ENCODE measurements at regions not wholly inside any gene's neighbourhood (a gene's known extent, or its start where the extent isn't known, plus 50 kb on each side); places are given as distances from the start of the nearest gene placed in this dataset.
A peak's percentile ranks its signal among the peaks of the same experiment; 100 is the strongest.

DNA sequence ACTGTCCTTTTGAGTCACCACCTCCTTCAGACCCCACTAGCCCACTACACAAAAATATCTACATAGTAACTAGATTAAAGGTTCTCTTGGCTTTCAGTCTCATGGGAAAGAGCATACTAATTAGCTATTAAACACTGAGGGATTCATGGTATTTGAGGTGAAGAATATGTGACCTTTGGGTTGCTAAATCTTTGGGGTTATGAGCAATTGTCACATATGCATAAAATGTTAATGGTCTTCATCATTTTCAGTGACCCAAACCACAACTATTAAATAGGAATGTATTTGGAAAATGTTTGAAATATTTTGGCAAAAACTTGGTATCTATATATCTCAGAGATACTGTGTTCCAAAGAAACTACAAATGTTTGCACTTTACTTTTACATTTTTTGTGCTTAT lies 365.1 kb downstream of the MAGEB5 start:
- H3K27ac ChIP-seq: no peak overlapping the region
- intact Hi-C loops (cut with DNase I): no loop called here
- H3K4me1 ChIP-seq: no peaks in the 10 kb centered on the region
- H3K27me3 ChIP-seq: no peaks in the 10 kb centered on the region
- ATAC-seq (no peak), DNase-seq (no peak)
- no peak overlapping the region for H3K4me3 ChIP-seq
- TF ChIP-seq, protein P1, sequence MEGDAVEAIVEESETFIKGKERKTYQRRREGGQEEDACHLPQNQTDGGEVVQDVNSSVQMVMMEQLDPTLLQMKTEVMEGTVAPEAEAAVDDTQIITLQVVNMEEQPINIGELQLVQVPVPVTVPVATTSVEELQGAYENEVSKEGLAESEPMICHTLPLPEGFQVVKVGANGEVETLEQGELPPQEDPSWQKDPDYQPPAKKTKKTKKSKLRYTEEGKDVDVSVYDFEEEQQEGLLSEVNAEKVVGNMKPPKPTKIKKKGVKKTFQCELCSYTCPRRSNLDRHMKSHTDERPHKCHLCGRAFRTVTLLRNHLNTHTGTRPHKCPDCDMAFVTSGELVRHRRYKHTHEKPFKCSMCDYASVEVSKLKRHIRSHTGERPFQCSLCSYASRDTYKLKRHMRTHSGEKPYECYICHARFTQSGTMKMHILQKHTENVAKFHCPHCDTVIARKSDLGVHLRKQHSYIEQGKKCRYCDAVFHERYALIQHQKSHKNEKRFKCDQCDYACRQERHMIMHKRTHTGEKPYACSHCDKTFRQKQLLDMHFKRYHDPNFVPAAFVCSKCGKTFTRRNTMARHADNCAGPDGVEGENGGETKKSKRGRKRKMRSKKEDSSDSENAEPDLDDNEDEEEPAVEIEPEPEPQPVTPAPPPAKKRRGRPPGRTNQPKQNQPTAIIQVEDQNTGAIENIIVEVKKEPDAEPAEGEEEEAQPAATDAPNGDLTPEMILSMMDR (IDR thresholded peaks at IDR 0.05): no peak
- no peaks in the 10 kb centered on the region for H3K36me3 ChIP-seq
- no peaks in the 10 kb centered on the region for H3K9me3 ChIP-seq

DNA sequence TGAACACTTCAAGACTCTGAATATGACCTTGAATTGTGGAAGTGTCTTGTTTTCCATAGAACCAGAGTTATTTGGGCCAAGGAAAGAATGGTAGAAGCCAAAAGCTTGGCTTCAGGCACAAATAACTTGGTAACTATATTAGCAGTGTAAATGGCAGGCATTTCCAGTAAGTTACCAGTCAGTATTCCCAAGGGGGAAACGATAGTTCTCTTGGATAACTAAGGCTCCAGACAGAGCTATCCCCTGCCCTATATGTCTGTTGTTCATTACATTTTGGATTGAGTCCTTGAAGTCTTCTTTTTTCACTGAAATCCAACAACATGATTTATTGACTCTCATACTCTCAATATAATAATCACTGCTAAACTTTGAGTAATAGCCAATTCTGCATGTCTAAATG lies 364.1 kb downstream of the MAGEB5 start:
- no peak overlapping the region for H3K4me3 ChIP-seq

DNA sequence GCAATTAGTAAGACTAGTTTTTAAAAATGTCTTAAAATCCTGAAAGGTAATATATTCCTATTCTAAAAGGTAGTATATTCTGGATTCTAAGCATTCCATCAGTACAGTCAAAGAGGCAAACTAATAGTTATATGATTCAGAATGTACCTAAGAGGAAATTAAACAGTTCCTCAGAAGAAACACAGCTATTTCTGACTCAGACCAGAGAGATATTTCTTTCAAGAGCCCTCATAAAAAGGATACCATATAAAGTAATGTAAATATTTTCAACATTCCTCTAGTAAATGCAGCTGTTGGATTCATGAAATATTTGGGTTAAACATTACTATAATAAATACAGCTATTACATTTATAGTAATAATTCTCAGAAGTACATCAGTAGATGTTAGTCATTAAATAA lies 358.3 kb downstream of the MAGEB5 start:
- H3K27ac ChIP-seq: no peak overlapping the region
- intact Hi-C loops (cut with DNase I): no loop called here
- peak; percentile 32 for ATAC-seq
- TF ChIP-seq, protein P1 (IDR thresholded peaks at IDR 0.05): no peak
- DNase-seq: no peak
- H3K27me3 ChIP-seq: no peaks in the 10 kb centered on the region
- no peaks in the 10 kb centered on the region for H3K4me1 ChIP-seq
- no peak overlapping the region for H3K4me3 ChIP-seq
- no peaks in the 10 kb centered on the region for H3K36me3 ChIP-seq
- no peaks in the 10 kb centered on the region for H3K9me3 ChIP-seq

More for the DNA sequence above, 364.1 kb downstream of the MAGEB5 start:
- TF ChIP-seq, protein P1 (IDR thresholded peaks at IDR 0.05): no peak
- Histone ChIP-seq H3K27me3 (no peaks in the 10 kb centered on the region), H3K4me1 (no peaks in the 10 kb centered on the region), H3K27ac (no peak overlapping the region), H3K9me3 (no peaks in the 10 kb centered on the region), H3K36me3 (no peaks in the 10 kb centered on the region)
- no peak for DNase-seq
- no peak for ATAC-seq
- intact Hi-C loops (cut with DNase I): no loop called here

DNA sequence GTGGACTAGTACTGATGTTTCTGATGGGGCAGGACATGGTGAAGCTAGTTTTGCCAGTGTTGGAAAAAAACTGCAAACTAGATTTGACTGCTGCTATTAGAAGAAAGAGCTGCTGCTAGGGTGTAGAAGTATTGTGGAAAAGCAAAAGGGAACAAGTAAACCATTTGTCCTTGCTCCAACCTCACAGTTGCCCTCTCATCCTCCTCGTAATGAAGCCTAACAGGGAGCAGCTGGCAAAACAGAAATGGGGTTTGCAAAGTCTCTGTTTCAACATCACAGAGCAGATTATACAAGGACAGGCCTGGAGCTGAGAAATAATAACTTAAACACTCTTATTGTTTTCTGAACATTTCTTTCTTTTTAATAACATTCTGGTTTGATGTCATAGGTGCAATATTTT lies 346.2 kb downstream of the MAGEB5 start:
- no peak overlapping the region for H3K27ac ChIP-seq
- DNase-seq (no peak), ATAC-seq (no peak)
- H3K36me3 ChIP-seq: no peaks in the 10 kb centered on the region
- no peaks in the 10 kb centered on the region for H3K9me3 ChIP-seq
- intact Hi-C loops (cut with DNase I): no loop called here
- TF ChIP-seq, protein P1 (IDR thresholded peaks at IDR 0.05): no peak
- H3K4me3 ChIP-seq: no peak overlapping the region
- no peaks in the 10 kb centered on the region for H3K4me1 ChIP-seq
- peaks cover 0 to 5% of the 10 kb centered on the region in 2 donors for H3K27me3 ChIP-seq

DNA sequence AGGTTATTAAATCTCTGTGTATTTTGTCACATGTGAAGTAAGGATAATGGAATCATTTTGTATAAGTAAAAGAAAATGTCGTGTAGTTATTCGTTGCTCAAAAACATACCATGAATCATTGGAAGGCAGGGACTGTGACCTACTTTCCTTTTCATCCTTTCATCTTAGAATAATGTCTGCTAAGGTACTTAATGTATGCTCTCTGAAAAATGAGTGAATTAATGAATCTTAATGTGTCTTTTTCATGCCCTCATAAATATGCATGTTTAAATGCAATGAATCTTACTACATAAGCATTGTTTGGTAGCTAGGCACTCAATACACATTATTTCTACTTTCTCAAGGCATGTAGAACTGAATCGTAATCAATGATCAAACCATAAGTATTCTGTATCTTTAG lies 343.9 kb downstream of the MAGEB5 start:
- no peak for ATAC-seq

More for the DNA sequence above, 343.9 kb downstream of the MAGEB5 start:
- H3K4me3 ChIP-seq: no peak overlapping the region
- DNase-seq: no peak
- H3K36me3 ChIP-seq: no peaks in the 10 kb centered on the region
- no peaks in the 10 kb centered on the region for H3K4me1 ChIP-seq
- intact Hi-C loops (cut with DNase I): no loop called here
- H3K9me3 ChIP-seq: no peaks in the 10 kb centered on the region
- TF ChIP-seq, protein P1 (IDR thresholded peaks at IDR 0.05): no peak
- H3K27me3 ChIP-seq: peaks cover 0 to 5% of the 10 kb centered on the region in 2 donors
- H3K27ac ChIP-seq: no peak overlapping the region
